Trophoblast cell (in vitro differentiated cells and primary cell): ENCODE measurements at regions not wholly inside any gene's neighbourhood (a gene's known extent, or its start where the extent isn't known, plus 50 kb on each side); places are given as distances from the start of the nearest gene placed in this dataset.

Experiments used
- DNase-seq, 2 donors: peaks; one replicate each; pipeline ENCODE4 v3.0.0-alpha.2; 2016
- H2AFZ ChIP-seq: 2 replicates; pipeline ENCODE4 v1.6.1; 2013; ENCODE audit warnings: low read length, moderate library complexity, mild to moderate bottlenecking; ENCODE audit not compliant: insufficient read depth, poor library complexity
- H2AK5ac ChIP-seq: 2 replicates; pipeline ENCODE4 v1.6.1; 2013; ENCODE audit warnings: mild to moderate bottlenecking, low read length
- H2BK120ac ChIP-seq: 2 replicates; pipeline ENCODE4 v1.6.1; 2013; ENCODE audit warnings: low read length, mild to moderate bottlenecking, moderate library complexity; ENCODE audit not compliant: insufficient read depth, poor library complexity
- H2BK12ac ChIP-seq: 2 replicates; pipeline ENCODE4 v1.6.1; 2013; ENCODE audit warnings: mild to moderate bottlenecking, low read length, moderate library complexity
- H2BK5ac ChIP-seq: 2 replicates; pipeline ENCODE4 v1.6.1; 2013; ENCODE audit warnings: low read length, low read depth, moderate library complexity, mild to moderate bottlenecking; ENCODE audit not compliant: poor library complexity
- H3K14ac ChIP-seq: 2 replicates; pipeline ENCODE4 v1.6.1; 2013; ENCODE audit warnings: mild to moderate bottlenecking, low read length
- H3K18ac ChIP-seq: 2 replicates; pipeline ENCODE4 v1.6.1; 2013; ENCODE audit warnings: mild to moderate bottlenecking, low read length
- H3K23ac ChIP-seq: 2 replicates; pipeline ENCODE4 v1.6.1; 2013; ENCODE audit warnings: low read length
- H3K27ac ChIP-seq: 2 replicates; pipeline ENCODE4 v1.5.1; 2013; ENCODE audit warnings: low read depth, mild to moderate bottlenecking, inconsistent platforms, low read length, moderate library complexity
- H3K27me3 ChIP-seq: 2 replicates; pipeline ENCODE4 v1.6.1; 2013; ENCODE audit warnings: inconsistent platforms, mild to moderate bottlenecking, low read length, moderate library complexity; ENCODE audit not compliant: insufficient read depth
- H3K36me3 ChIP-seq, 2 experiments: 1 replicate in 1 of 2; 2 replicates in 1 of 2; pipeline ENCODE4 v1.6.1; 2013; ENCODE audit warnings: low read length in 2 of 2, mild to moderate bottlenecking in 2 of 2, moderate library complexity in 1 of 2; ENCODE audit not compliant: insufficient read depth in 2 of 2, control insufficient read depth in 1 of 2
- H3K4ac ChIP-seq: 2 replicates; pipeline ENCODE4 v1.6.1; 2013; ENCODE audit warnings: low read depth, mild to moderate bottlenecking, low read length, moderate library complexity
- H3K4me1 ChIP-seq, 2 experiments: 1 replicate in 1 of 2; 2 replicates in 1 of 2; pipeline ENCODE4 v1.6.1; 2013; ENCODE audit warnings: low read length in 2 of 2, mild to moderate bottlenecking in 2 of 2, moderate library complexity in 1 of 2; ENCODE audit not compliant: insufficient read depth in 2 of 2, control insufficient read depth in 1 of 2
- H3K4me2 ChIP-seq: 2 replicates; pipeline ENCODE4 v1.6.1; 2013; ENCODE audit warnings: inconsistent platforms, mild to moderate bottlenecking, low read length, moderate library complexity
- H3K4me3 ChIP-seq: 2 replicates; pipeline ENCODE4 v1.5.1; 2013; ENCODE audit warnings: mild to moderate bottlenecking, low read depth, low read length, inconsistent platforms
- H3K79me1 ChIP-seq: one replicate; pipeline ENCODE4 v1.6.1; 2013; ENCODE audit warnings: low read length
- H3K79me2 ChIP-seq: 2 replicates; pipeline ENCODE4 v1.6.1; 2013; ENCODE audit warnings: low read length, mild to moderate bottlenecking; ENCODE audit not compliant: control insufficient read depth, insufficient read depth, poor library complexity
- H3K9ac ChIP-seq: 2 replicates; pipeline ENCODE4 v1.6.1; 2013; ENCODE audit warnings: mild to moderate bottlenecking, low read length
- H3K9me3 ChIP-seq: 2 replicates; pipeline ENCODE4 v1.6.1; 2013; ENCODE audit warnings: low read depth, mild to moderate bottlenecking, control low read depth, inconsistent platforms, low read length; ENCODE audit not compliant: insufficient read depth
- H4K12ac ChIP-seq: 2 replicates; pipeline ENCODE4 v1.6.1; 2013; ENCODE audit warnings: low read depth, mild to moderate bottlenecking, low read length, moderate library complexity
- H4K8ac ChIP-seq: 2 replicates; pipeline ENCODE4 v1.6.1; 2013; ENCODE audit warnings: low read depth, mild to moderate bottlenecking, low read length, moderate library complexity
- H4K91ac ChIP-seq: one replicate; pipeline ENCODE4 v1.6.1; 2013; ENCODE audit warnings: low read depth, mild to moderate bottlenecking, low read length, moderate library complexity
- WGBS: extraction: QIAGEN DNeasy Blood & Tissue Kit; methylation state at CpG from one replicate; pipeline ENCODE4 v1.1.7; 2013; ENCODE audit warnings: missing lambda C conversion rate; ENCODE audit not compliant: insufficient read length, insufficient coverage; ENCODE audit errors: extremely low coverage; 5-methylcytosine and 5-hydroxymethylcytosine counted together

- Histone ChIP-seq H3K4me3 (no peak overlapping the region), H4K12ac (no peak overlapping the region), H2BK5ac (no peak overlapping the region), H2BK12ac (no peak overlapping the region), H3K79me1 (no peaks in the 10 kb centered on the region), H3K9me3 (no peaks in the 10 kb centered on the region), H3K79me2 (no peaks in the 10 kb centered on the region), H3K27me3 (no peaks in the 10 kb centered on the region), H3K4me1 (peaks cover 0 to 2% of the 10 kb centered on the region in 2 experiments), H2BK120ac (no peak overlapping the region), H3K4ac (no peak overlapping the region), H3K18ac (no peak overlapping the region), H4K8ac (no peak overlapping the region), H3K4me2 (no peak overlapping the region), H2AK5ac (no peak overlapping the region), H4K91ac (no peak overlapping the region), H3K36me3 (no peaks in the 10 kb centered on the region), H3K14ac (no peak overlapping the region), H2AFZ (no peak overlapping the region), H3K9ac (no peak overlapping the region), H3K27ac (no peak overlapping the region), H3K23ac (no peak overlapping the region)
- WGBS: no CpG with 5 or more reads among the region's 5 CpGs
- peak; percentile 49 to 72 for DNase-seq
These were observed 57.5 kb upstream of the CXCR4 start for GRCh38 chr2:136175466-136175865.

GRCh38 chr2:136173126-136173525 is 55.2 kb upstream of the CXCR4 start:
- no peak overlapping the region for H4K12ac ChIP-seq
- H3K4me2 ChIP-seq: no peak overlapping the region
- no peak overlapping the region for H3K4ac ChIP-seq
- no peak overlapping the region for H3K9ac ChIP-seq
- H3K79me2 ChIP-seq: no peaks in the 10 kb centered on the region
- no peak overlapping the region for H2BK120ac ChIP-seq
- H3K4me3 ChIP-seq: no peak overlapping the region
- H2AFZ ChIP-seq: no peak overlapping the region
- H3K14ac ChIP-seq: no peak overlapping the region
- no peaks in the 10 kb centered on the region for H3K79me1 ChIP-seq
- H3K27me3 ChIP-seq: no peaks in the 10 kb centered on the region
- no peaks in the 10 kb centered on the region for H3K36me3 ChIP-seq
- H3K9me3 ChIP-seq: no peaks in the 10 kb centered on the region
- no peak overlapping the region for H4K91ac ChIP-seq
- no peak overlapping the region for H2AK5ac ChIP-seq
- H2BK5ac ChIP-seq: no peak overlapping the region
- H3K23ac ChIP-seq: no peak overlapping the region
- DNase-seq: no peak
- H3K4me1 ChIP-seq: no peaks in the 10 kb centered on the region
- H2BK12ac ChIP-seq: no peak overlapping the region
- H4K8ac ChIP-seq: no peak overlapping the region
- H3K18ac ChIP-seq: no peak overlapping the region
- WGBS: no CpG with 5 or more reads among the region's 1 CpG
- H3K27ac ChIP-seq: no peak overlapping the region

GRCh38 chr2:136171223-136171622 is 53.3 kb upstream of the CXCR4 start:
- Histone ChIP-seq H2BK120ac (no peak overlapping the region), H3K4me2 (no peak overlapping the region), H4K12ac (no peak overlapping the region), H3K23ac (no peak overlapping the region), H3K79me2 (no peaks in the 10 kb centered on the region), H3K4me3 (no peak overlapping the region), H3K18ac (no peak overlapping the region), H3K9me3 (no peaks in the 10 kb centered on the region), H4K91ac (no peak overlapping the region), H2BK5ac (no peak overlapping the region), H3K4me1 (no peaks in the 10 kb centered on the region), H3K4ac (no peak overlapping the region), H2AFZ (no peak overlapping the region), H3K14ac (no peak overlapping the region), H3K27me3 (no peaks in the 10 kb centered on the region), H3K36me3 (no peaks in the 10 kb centered on the region), H2BK12ac (no peak overlapping the region), H3K79me1 (no peaks in the 10 kb centered on the region), H3K9ac (no peak overlapping the region), H2AK5ac (no peak overlapping the region), H4K8ac (no peak overlapping the region), H3K27ac (no peak overlapping the region)
- no peak for DNase-seq
- WGBS: no CpG with 5 or more reads among the region's 4 CpGs

GRCh38 chr2:136168720-136169119 is 50.8 kb upstream of the CXCR4 start:
- Histone ChIP-seq H4K91ac (no peak overlapping the region), H2BK5ac (no peak overlapping the region), H3K9ac (no peak overlapping the region), H3K79me1 (no peaks in the 10 kb centered on the region), H3K14ac (no peak overlapping the region), H2BK120ac (no peak overlapping the region), H2BK12ac (no peak overlapping the region), H2AK5ac (no peak overlapping the region), H4K12ac (no peak overlapping the region), H3K4ac (no peak overlapping the region), H4K8ac (no peak overlapping the region), H3K36me3 (no peaks in the 10 kb centered on the region), H3K79me2 (no peaks in the 10 kb centered on the region), H2AFZ (no peak overlapping the region), H3K9me3 (no peaks in the 10 kb centered on the region), H3K18ac (no peak overlapping the region), H3K4me2 (no peak overlapping the region), H3K4me3 (no peak overlapping the region), H3K27me3 (no peaks in the 10 kb centered on the region), H3K4me1 (no peaks in the 10 kb centered on the region), H3K23ac (no peak overlapping the region), H3K27ac (no peak overlapping the region)
- peak; percentile 14 to 67 for DNase-seq
- no CpG with 5 or more reads among the region's 5 CpGs for WGBS
